NK-92 treated with Interleukin-12 subunit alpha and Interleukin-12 subunit beta, amount 100 ng/mL, for 24 hours (cell line): ENCODE measurements at regions not wholly inside any gene's neighbourhood (a gene's known extent, or its start where the extent isn't known, plus 50 kb on each side); places are given as distances from the start of the nearest gene placed in this dataset.
"Not testable (repeated sequence)": the region's sequence is repeated elsewhere in the genome, so short reads cannot be mapped to it uniquely, and the experiment has no call there.

ENCODE experiments used
- DNase-seq: peaks from one replicate; lab custom pipeline; 2025; lab: John Stamatoyannopoulos, UW

DNA sequence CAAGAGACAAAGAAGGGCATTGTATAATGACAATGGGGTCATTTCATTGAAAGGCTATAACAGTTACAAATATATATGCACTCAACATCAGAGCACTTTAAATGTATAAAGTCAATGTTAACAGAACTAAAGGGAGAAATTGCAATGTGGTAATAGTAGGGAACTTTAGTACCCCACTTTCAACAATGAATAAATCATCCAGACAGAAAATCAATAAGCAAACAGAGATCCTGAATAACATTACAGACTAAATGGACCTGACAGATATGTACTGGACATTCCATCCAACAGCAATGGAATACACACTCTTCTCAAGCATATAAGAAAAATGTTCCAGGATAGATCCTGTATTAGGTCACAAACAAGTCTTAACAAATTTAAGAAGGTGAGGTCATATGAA is 90.5 kb upstream of the ALKAL2 start:
- no peak for DNase-seq

DNA sequence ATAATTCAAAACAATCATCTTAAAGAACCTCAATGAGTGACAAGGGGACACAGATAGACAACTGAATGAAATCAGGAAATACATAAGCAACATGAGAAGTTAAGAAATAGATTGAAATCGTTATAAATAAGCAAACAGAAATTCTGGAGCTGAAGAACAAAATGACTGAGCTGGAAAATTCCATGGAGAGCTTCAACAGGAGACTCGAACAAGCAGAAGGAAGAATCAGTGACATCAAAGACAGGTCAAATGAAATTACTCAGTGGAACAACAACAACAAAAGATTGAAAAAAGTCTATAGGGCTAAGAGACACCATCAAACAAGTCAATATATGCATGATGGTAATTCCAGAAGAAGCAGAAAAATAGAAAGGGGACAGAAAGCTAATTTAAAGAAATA is 89.5 kb upstream of the ALKAL2 start:
- no peak for DNase-seq

DNA sequence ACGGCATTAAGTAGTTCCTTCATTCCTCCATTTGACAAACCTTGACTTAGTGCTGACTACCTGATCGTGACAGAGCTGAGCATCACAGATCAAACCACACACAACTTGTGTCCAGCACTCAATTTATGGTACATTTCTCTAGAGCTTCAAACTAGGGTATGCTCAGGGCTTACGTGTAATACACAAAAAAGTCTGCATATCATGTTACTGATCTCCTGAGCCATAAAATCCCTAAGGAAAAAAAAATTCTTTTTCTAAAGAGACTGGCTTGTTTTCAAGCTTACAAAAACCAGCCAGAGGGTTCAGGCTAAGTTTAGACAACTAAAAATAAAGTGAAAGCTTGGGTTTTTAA is 88.0 kb upstream of the ALKAL2 start:
- DNase-seq = no peak

DNA sequence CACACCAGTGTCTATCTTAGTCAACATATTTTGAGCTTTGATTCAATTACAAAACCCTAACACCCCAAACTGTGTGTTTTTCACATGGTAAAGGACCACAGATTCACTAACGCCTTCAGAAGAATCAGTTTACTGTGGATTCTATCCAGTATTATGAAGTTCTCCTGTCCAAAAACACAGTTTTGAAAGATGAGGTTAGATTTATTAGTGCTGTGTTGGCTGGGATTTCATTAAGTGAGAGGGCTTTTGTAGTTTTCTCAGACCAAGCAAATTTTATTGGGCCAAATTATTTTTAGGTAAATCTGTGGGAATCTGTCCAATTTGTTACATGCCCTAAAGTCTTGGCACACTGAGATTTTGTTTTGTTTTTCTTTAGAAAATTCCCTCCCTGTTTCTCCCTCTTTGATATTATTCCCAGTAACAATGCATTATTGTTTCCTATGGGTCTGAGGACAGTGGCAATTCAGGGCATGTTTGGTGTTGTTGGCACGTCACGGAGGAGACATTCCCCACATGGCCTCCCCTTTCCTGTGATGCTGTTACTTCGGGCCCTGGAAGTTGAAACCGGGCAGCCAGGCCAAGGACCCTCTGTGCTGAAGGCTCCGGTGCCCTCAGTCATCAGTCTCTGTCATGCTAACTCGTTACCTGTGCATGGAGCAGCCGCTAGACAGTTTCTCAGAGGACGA is 87.5 kb upstream of the ALKAL2 start:
- no peak for DNase-seq

DNA sequence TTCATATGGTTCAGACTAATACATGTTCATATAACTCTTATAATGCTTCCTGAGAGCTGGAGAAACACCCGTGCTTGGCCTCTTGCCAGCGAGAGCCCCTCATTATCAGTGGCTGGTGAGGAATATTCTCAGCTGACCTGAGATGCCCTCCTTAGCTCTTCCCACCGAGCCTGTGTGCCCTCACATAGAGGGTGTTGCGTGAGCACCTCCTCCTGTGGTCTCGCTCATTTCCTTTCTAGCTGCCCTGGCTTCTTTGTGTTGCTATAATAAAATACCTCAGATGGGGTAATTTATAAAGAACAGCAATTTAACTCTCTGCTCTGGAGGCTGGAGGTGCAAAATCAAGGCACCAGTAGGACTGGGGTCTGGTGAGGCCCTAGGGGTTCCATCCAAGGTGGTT is 80.5 kb upstream of the ALKAL2 start:
- no peak for DNase-seq

DNA sequence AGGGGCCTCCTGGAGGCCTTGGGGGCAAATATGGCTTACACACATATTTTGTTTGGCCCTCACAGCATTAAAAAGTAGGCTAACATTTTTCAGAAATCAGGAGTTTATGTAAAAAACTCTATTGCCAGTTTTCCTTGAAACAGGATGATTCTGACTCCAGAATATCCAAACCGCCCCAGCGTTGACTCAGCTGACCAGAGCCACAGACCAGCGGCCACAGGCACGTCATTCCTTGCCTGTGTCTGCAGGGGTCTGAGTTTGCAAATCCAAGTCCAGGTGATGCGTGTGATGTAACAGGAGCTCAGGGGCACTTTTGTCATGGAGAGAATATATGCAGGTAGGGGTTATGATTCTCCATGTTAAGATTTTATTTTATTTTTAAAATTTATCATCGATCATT is 79.4 kb upstream of the ALKAL2 start:
- no peak for DNase-seq

DNA sequence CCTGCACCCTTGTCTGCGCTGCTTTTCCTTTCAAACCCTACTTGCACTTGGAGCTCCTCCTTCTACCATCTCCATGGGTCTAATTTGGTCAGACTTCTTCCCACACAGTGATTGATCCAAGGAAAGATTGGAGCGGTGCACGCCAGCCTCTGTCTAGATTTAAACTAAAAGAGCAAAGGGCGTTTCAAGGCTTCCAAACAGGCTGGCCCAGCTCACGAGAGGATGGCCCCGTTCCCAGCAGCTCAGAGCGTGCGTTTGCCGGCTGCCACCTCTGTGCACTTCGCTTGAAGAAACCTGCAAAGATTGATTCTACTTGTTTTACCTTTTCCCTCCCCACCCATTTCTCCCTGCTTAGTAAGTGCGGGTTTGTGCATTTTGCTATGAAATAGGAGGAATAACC is 78.8 kb upstream of the ALKAL2 start:
- DNase-seq = no peak

DNA sequence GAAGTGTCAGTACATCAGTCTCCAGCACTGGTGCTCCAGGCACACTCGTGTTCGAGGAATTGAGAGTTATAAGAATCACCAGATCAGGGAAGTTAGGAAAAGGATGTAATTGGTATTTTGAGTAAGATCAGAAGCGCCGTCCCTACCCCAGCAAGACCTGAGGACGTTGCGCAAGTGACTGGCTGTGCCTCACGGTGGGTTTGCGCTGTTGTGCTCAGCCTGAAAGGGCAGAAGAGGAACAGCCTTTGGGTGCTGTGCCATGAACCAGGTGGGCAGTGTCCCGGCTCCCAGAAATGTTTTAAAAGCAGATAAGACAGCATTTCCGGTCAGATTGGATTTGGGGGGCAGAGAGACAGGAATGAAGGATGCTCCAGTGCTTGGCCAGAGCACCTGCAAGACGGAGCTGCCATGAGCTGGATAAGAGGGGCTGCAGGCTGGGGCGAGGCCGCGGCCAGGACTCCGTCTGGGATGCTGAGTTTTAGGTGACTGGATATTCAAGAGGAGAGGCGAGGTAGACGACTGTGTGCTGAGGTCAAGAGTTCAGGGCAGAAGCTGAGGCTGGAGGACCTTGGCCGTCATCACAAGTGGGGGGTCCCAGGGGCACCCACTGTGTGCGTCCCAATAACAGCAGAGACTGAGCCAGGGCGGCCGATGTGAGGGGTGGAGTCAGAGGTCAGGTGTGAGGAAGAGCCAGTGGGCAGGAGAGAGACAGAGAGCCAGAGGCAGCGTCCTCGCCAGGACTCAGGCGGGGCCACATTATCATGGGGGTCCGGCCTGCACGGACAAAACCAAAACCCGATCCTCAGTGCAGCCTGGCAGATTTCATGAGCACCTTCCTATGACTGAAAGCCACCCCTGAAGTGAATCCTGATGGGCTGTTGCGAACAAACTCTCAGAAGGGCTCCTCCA is 77.7 kb upstream of the ALKAL2 start:
- DNase-seq = no peak

DNA sequence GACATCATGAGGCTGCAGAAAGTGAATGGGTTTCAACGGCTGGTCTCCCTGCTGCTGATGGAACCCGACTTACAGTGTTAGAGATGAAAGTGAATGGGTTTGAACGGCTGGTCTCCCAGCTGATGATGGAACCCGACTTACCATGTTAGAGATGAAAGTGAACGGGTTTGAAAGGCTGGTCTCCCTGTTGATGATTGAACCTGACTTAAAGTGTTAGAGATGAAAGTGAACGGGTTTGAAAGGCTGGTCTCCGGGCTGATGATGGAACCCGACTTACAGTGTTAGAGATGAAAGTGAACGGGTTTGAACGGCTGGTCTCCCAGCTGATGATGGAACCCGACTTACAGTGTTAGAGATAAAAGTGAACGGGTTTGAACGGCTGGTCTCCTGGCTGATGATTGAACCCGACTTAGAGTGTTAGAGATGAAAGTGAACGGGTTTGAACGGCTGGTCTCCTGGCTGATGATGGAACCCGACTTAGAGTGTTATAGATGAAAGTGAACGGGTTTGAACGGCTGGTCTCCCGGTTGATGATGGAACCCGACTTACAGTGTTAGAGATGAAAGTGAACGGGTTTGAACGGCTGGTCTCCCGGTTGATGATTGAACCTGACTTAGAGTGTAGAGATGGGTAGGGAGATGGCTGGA is 76.1 kb upstream of the ALKAL2 start:
- no peak for DNase-seq

DNA sequence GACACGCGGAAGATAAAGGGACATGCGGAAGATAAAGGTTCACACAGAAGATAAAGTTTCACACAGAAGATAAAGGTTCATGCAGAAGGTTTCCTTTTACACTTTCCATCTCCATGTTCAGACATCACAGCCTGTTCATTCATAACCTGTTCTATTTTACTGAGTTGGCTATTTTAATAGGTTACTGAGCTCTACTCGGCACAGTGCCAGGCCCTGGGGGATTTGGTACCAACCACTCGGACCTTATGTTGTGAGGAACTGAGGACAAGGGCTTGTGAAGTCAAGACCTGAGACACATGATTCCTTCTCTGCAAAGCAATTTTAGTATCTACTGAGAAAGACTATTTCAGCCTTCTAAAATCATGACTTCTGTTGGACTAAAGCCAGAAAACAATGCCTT is 75.0 kb upstream of the ALKAL2 start:
- no peak for DNase-seq

DNA sequence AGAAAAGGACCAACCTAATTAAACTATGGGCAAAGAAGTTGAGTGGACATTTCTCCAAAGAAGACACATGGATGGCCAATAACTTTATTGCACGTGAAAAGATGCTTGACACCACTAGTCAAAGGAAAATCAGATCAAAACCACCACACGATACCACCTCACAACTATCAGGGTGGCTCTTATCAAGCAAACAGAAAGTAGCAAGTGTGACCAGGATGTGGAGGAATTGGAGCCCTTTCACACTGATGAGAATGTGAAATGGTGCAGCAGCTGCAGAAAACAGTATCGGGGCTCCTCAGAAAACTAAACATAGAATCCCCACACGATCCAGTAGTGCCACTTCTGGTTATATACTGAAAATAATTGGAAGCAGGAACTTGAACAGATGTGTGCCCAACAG is 72.2 kb upstream of the ALKAL2 start:
- no peak for DNase-seq

DNA sequence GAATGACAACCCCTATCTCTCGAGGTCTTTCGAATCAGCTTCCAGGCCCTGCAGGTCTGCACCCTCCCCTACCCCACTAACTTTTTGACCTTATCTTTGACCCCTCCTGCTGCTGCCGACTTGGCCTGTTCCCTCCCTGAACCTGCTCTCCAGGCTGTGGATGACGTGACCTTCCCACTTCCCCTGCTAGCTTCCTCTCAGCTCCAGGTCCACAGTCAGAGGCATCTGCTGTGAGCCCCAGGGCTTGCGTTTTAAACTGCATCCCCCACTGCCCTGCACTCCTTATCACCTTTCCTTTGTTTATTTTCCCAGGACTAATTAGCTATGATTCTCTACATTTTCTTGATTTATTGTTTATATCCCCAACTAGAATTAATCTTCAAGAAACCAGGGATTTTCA is 71.2 kb upstream of the ALKAL2 start:
- no peak for DNase-seq

DNA sequence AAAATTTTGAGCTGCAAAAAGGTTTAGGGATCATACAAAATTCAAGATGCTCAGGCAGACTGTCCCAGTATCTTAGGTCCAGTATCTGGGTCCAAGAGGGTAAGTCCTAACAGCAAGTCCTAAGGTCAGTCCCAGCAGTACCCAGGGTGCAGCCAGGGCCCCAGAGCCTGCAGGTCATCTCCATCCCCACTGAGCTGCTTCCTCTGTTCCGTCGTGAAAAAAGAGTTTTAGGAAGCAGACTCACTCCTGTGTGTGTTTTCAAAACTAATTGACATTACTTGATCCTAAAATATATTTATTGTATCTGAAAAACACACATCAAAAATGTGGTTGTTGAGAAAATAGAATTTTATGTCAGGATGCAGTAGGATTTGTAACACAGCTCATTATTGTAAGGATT is 69.9 kb upstream of the ALKAL2 start:
- DNase-seq = no peak

DNA sequence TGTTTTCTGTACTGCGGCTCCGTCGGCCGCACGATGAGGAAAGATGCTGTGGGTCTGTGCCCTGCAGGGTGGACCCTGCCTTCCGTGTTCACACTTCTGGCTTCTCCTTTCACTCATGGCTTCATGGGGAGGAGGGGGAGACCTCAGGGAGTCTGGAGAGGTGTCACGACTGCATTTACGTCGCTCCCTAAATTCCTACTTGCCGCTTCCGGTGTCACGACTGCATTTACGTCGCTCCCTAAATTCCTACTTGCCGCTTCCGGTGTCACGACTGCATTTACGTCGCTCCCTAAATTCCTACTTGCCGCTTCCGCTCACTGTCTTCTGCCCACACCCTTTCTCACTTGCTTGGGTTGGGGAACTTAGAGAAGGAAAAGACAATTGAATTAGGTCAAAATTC is 68.4 kb upstream of the ALKAL2 start:
- not testable (repeated sequence) for DNase-seq

DNA sequence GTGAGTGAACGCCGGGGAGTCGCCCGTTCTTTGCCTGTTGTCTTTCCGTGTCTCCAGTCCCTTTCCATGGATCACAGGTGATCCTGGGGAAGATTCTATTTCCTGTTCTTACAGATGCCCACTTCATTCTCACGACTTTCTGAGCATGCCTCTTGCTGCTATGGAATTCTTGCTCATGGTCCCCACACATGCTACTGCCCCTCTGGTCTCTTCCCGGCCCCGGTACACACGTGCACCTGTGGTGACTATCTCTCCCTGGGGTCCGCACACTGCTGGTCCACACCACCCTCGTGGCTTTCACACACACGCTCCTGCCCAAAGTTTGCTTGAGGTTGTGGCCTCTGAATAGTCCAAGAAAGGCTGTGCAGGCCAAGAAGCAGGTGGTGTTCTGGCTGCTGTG is 67.9 kb upstream of the ALKAL2 start:
- DNase-seq = no peak

DNA sequence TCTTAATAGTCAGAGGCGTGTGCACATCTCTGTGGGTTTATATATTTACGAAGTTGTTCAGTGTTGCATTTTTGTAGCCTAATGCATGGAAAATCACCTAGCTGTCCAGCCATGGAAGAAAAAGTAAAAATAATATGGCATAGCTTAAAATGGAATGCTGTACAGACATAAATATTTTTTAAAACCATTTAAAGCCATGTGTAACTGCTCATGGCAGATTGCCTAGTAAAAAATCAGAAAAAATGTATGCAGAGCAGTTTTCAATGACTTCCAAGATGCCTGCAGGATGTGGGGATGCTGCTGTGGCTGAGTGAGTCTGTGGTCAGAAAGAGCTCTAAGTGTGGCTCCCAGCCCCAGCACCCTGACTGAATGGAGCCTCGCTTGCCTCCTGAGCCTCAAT is 64.8 kb upstream of the ALKAL2 start:
- DNase-seq = no peak

DNA sequence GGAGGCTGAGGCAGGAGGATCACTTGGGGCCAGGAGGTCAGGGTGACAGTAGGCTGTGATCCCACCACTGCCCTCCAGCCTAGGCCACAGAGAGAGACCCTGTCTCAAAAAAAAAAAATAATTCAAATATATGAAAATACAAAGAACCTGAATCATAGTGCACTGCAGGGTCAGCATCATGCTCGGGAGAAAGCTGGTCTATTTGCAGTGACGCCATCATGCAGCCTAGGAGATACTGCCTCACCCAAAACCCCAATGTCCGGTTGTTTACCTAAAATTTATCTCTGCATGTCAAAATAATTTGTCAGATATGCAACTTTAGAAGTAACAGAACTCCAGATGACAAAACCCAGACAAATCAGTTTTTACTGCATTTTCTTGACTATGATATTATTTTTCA is 61.5 kb upstream of the ALKAL2 start:
- no peak for DNase-seq

DNA sequence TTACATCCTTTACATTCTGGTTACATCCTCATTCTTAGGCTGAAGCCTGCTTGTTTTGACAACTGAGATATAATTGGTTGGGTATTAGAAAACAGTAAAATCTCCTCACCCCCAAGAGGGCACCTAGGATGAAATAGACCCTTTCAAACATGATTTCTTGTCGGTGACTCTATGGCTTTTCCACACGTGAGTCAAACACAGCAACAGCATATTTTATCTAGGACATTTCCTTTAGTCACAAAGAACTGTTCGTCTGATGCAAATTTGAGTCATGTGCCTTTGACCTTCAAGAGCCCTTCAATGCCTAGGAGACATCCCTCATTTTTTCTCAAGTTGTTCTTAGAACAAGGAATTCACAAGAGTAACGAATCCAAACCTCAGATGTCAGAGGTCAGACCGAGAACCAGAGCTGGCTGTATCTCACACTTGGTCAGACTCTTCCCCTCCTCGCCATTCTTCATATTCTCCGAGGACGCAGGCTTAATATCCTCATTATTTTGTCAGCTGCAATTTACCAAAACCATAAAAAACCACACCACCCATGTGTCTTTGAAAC is 60.5 kb upstream of the ALKAL2 start:
- DNase-seq = no peak

DNA sequence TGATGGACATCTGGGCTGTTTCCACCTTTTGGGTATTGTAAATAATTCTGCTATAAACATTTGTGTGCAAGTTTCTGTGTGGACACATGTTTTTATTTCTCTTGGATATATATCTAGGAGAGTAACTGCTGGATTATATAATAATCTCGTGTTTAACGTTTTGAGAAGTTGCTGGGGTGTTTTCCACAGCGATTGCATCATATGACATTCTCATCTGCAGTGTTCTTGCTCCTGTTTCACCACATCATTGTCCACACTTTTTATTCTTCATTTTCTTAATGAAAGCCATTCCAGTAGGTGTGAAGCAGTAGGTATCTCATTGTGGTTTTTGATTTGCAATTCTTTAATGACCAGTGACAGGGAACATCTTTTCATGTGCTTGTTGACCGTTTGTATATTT is 56.9 kb upstream of the ALKAL2 start:
- DNase-seq = no peak

DNA sequence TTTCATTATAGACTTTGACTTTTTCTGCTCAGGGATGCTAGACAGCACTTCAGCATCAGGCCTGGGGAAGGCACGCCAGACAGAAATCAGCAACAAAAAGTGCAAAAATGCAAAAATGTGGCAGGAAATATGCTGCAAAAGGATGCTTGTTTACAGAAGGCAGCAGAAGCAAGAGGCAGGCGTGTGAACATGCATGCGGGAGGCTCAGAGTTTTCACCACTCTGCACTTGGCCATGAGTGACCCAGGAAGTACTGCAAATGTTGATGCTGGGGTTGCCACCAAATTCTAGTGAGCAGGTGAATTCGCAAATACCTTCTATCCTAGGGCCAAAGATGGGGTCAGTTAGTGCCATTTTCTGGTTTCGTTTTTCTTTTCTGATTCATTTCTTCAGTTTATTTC is 55.5 kb upstream of the ALKAL2 start:
- no peak for DNase-seq

DNA sequence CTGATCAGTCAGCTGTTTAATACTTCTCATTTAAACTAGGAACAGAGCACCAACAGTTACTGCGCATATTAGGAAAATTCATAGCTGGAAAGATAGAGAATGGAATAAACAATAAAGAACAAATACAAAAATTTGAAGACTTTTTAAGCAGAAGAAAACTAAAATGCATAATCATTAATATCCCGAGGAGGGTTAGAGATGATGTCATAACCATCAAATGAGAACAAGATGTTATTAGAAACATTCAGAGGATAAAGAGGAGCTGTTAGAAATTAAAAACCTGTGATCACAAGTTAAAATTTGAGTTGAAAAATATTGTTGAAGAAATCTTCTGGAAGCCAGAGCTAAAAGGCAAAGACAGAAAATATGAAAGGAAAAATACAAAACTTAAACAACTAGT is 54.0 kb upstream of the ALKAL2 start:
- DNase-seq = no peak

DNA sequence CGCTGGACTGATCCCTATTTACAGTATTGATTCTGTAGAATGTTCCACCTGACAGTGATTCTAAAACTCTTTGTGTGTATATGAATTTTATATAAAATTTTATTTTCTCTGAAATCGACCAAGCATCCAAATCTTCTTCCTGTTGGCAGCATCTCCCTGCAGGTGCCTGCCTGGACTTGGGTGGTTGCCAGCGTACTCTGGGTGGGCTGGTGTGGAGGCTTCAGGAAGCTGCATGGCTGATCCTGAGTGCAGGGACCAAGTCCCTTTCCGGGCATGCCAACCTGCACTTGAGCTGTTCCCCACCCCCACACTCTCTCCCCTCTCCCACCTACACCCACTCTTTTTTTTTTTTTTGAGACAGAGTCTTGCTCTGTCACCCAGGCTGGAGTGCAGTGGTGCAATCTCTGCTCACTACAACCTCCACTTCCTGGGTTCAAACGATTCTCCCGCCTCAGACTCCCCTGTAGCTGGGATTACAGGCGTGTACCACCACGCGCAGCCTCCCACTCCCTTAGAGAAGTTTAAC is 53.2 kb upstream of the ALKAL2 start:
- DNase-seq = no peak
